ENCODE measurements at regions not wholly inside any gene's neighbourhood (a gene's known extent, or its start where the extent isn't known, plus 50 kb on each side); places are given as distances from the start of the nearest gene placed in this dataset.

GRCh38 chr1:42006093-42006492 lies 87.4 kb upstream of the HIVEP3 start:
- Histone ChIP-seq H3K4me1 (ENCODE audit: control insufficient read depth, insufficient read depth, low read length) (no peaks in the 10 kb centered on the region), H3K27me3 (ENCODE audit: control insufficient read depth, insufficient read depth, low read length) (no peaks in the 10 kb centered on the region), H3K27ac (ENCODE audit: low read depth, low read length) (no peak overlapping the region), H3K4me3 (ENCODE audit: low read depth, low read length) (no peak overlapping the region), H3K9ac (ENCODE audit: low read depth, low read length) (no peak overlapping the region), H3K9me3 (ENCODE audit: control insufficient read depth, insufficient read depth, low read length) (no peaks in the 10 kb centered on the region), H3K36me3 (ENCODE audit: control insufficient read depth, insufficient read depth, low read length) (no peaks in the 10 kb centered on the region)

GRCh38 chr1:42005530-42005929 lies 86.8 kb upstream of the HIVEP3 start:
- no peak overlapping the region for H3K4me3 ChIP-seq (ENCODE audit: low read depth, low read length)
- no peaks in the 10 kb centered on the region for H3K27me3 ChIP-seq (ENCODE audit: control insufficient read depth, insufficient read depth, low read length)
- no peaks in the 10 kb centered on the region for H3K9me3 ChIP-seq (ENCODE audit: control insufficient read depth, insufficient read depth, low read length)
- H3K9ac ChIP-seq (ENCODE audit: low read depth, low read length) = no peak overlapping the region
- no peaks in the 10 kb centered on the region for H3K4me1 ChIP-seq (ENCODE audit: control insufficient read depth, insufficient read depth, low read length)
- no peak overlapping the region for H3K27ac ChIP-seq (ENCODE audit: low read depth, low read length)
- no peaks in the 10 kb centered on the region for H3K36me3 ChIP-seq (ENCODE audit: control insufficient read depth, insufficient read depth, low read length)

DNA sequence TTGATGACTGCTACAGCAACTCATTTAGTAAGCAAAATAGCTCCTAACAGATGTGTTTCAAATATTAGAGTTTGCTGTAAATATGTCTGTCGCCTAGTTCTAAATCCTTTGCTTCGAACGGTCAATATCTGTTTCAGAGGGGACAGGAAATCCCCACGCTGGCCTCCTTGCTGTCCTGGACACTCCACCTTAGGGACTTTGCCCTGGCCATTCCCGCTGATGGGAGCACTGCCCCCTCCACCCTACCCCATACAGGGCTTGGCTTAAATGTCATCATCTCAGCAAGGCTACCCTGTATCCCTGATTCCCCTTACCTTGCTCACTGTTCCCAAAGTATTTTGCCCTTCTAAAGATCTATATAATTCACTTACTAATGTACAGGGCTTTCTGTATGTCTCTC lies 86.1 kb upstream of the HIVEP3 start:
- no peaks in the 10 kb centered on the region for H3K4me1 ChIP-seq (ENCODE audit: control insufficient read depth, insufficient read depth, low read length)
- H3K9me3 ChIP-seq (ENCODE audit: control insufficient read depth, insufficient read depth, low read length) = no peaks in the 10 kb centered on the region
- H3K27ac ChIP-seq (ENCODE audit: low read depth, low read length) = no peak overlapping the region
- H3K27me3 ChIP-seq (ENCODE audit: control insufficient read depth, insufficient read depth, low read length) = no peaks in the 10 kb centered on the region
- no peak overlapping the region for H3K4me3 ChIP-seq (ENCODE audit: low read depth, low read length)
- H3K9ac ChIP-seq (ENCODE audit: low read depth, low read length) = no peak overlapping the region
- no peaks in the 10 kb centered on the region for H3K36me3 ChIP-seq (ENCODE audit: control insufficient read depth, insufficient read depth, low read length)

DNA sequence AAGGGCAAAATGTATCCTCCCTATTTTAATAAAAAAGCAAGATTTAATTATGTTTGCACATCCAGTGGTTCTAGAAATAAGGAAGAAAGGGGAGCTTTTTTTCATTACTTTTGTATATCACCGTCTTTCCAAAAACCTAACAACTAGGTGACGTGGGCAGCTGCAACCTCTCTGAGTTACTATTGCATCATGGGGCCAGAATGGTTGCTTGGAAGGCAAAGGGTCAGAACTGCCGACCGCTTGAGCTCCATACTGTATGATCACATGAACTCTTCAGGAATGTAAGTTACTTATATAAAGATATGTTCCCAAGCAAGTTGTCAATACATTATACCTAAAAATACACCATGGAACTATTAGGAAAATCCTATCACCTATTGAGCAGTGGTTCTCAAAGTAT lies 85.6 kb upstream of the HIVEP3 start:
- no peak overlapping the region for H3K27ac ChIP-seq (ENCODE audit: low read depth, low read length)
- H3K9ac ChIP-seq (ENCODE audit: low read depth, low read length) = no peak overlapping the region
- no peaks in the 10 kb centered on the region for H3K9me3 ChIP-seq (ENCODE audit: control insufficient read depth, insufficient read depth, low read length)
- H3K27me3 ChIP-seq (ENCODE audit: control insufficient read depth, insufficient read depth, low read length) = no peaks in the 10 kb centered on the region
- no peaks in the 10 kb centered on the region for H3K36me3 ChIP-seq (ENCODE audit: control insufficient read depth, insufficient read depth, low read length)
- H3K4me3 ChIP-seq (ENCODE audit: low read depth, low read length) = no peak overlapping the region
- H3K4me1 ChIP-seq (ENCODE audit: control insufficient read depth, insufficient read depth, low read length) = no peaks in the 10 kb centered on the region

- Histone ChIP-seq H3K9ac (ENCODE audit: low read depth, low read length) (no peak overlapping the region), H3K36me3 (ENCODE audit: control insufficient read depth, insufficient read depth, low read length) (no peaks in the 10 kb centered on the region), H3K27me3 (ENCODE audit: control insufficient read depth, insufficient read depth, low read length) (no peaks in the 10 kb centered on the region), H3K4me3 (ENCODE audit: low read depth, low read length) (no peak overlapping the region), H3K4me1 (ENCODE audit: control insufficient read depth, insufficient read depth, low read length) (no peaks in the 10 kb centered on the region), H3K27ac (ENCODE audit: low read depth, low read length) (no peak overlapping the region), H3K9me3 (ENCODE audit: control insufficient read depth, insufficient read depth, low read length) (no peaks in the 10 kb centered on the region)
These were observed 84.7 kb upstream of the HIVEP3 start for GRCh38 chr1:42003433-42003832.

DNA sequence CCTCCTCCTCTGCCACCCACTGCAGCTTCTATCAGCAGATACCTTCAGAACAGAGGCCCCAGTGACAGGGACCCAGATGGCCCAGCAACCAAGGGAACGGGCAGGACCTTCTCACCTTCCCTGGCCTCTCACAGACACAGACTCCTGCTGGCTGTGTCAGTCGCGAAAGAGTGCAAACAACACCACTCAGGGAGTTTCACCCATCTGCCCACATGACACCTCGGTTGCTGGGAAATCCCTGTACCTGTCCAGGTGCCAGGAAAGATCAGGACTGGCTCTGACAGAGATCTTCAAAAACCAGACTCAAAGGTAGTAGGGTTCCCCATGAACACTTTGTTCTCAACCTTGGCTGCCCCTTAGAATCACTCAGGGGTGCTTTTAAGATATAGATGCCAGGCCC lies 83.5 kb upstream of the HIVEP3 start:
- no peaks in the 10 kb centered on the region for H3K4me1 ChIP-seq (ENCODE audit: control insufficient read depth, insufficient read depth, low read length)
- H3K27ac ChIP-seq (ENCODE audit: low read depth, low read length) = no peak overlapping the region
- no peak overlapping the region for H3K9ac ChIP-seq (ENCODE audit: low read depth, low read length)
- H3K36me3 ChIP-seq (ENCODE audit: control insufficient read depth, insufficient read depth, low read length) = no peaks in the 10 kb centered on the region
- no peaks in the 10 kb centered on the region for H3K9me3 ChIP-seq (ENCODE audit: control insufficient read depth, insufficient read depth, low read length)
- no peaks in the 10 kb centered on the region for H3K27me3 ChIP-seq (ENCODE audit: control insufficient read depth, insufficient read depth, low read length)
- H3K4me3 ChIP-seq (ENCODE audit: low read depth, low read length) = no peak overlapping the region

DNA sequence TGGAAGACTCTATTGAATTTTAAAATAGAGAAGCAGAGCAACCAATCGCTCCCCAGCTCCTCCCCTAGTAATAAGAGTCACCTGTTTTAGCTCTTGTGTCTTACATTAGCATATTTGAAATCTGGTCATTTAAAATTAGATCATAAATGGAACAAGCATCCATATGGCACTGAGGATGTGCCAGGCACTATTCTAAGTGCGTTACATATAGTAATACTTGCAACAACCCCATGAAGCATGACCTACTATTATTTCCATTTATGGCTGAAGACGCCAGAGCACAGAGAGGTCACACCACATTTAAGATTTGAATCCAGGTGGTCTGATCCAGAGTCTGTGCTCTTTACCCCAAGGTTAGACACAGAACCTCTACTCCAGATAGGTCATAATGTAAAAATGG lies 82.0 kb upstream of the HIVEP3 start:
- Histone ChIP-seq H3K4me1 (ENCODE audit: control insufficient read depth, insufficient read depth, low read length) (no peaks in the 10 kb centered on the region), H3K27me3 (ENCODE audit: control insufficient read depth, insufficient read depth, low read length) (no peaks in the 10 kb centered on the region), H3K9ac (ENCODE audit: low read depth, low read length) (no peak overlapping the region), H3K27ac (ENCODE audit: low read depth, low read length) (no peak overlapping the region), H3K36me3 (ENCODE audit: control insufficient read depth, insufficient read depth, low read length) (no peaks in the 10 kb centered on the region), H3K9me3 (ENCODE audit: control insufficient read depth, insufficient read depth, low read length) (no peaks in the 10 kb centered on the region), H3K4me3 (ENCODE audit: low read depth, low read length) (no peak overlapping the region)

DNA sequence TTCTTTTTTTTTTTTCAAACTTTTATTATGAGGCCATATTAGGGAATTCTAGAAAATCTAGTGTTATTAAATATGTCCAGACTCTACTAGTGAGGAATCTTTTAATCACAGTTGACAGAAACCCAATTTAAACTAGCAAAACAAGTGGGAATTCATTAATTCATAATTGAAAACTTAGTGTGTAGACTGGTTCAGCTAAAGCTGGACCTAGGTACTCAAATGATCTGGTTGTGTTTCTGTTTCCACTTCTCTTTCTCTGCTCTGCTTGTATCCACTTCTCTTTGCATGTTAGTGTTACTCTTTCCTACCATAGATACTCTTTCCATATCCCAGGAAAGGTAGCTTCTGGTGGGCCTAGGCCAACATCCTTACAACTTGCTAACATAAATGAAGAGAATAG lies 81.2 kb upstream of the HIVEP3 start:
- Histone ChIP-seq H3K9ac (ENCODE audit: low read depth, low read length) (no peak overlapping the region), H3K27ac (ENCODE audit: low read depth, low read length) (no peak overlapping the region), H3K36me3 (ENCODE audit: control insufficient read depth, insufficient read depth, low read length) (no peaks in the 10 kb centered on the region), H3K27me3 (ENCODE audit: control insufficient read depth, insufficient read depth, low read length) (no peaks in the 10 kb centered on the region), H3K9me3 (ENCODE audit: control insufficient read depth, insufficient read depth, low read length) (no peaks in the 10 kb centered on the region), H3K4me3 (ENCODE audit: low read depth, low read length) (no peak overlapping the region), H3K4me1 (ENCODE audit: control insufficient read depth, insufficient read depth, low read length) (no peaks in the 10 kb centered on the region)

DNA sequence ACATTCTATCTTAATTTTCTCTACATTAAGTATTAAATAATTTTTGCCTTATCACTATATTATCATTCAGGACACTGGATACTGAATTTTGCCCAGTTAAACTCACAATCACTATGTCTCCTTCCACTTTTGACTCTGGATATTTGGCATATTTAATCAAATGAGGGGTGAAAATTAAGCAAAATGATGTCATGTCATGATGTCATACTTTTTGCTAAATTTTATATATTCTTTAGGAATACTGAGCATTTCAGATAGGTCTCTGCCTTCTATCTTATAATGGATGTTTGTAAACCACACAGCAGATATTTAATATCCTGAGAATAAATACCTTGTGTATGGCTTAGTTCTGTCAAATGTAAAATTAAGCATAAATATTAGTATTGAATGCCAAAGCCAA lies 79.5 kb upstream of the HIVEP3 start:
- Histone ChIP-seq H3K9ac (ENCODE audit: low read depth, low read length) (no peak overlapping the region), H3K4me3 (ENCODE audit: low read depth, low read length) (no peak overlapping the region), H3K27ac (ENCODE audit: low read depth, low read length) (no peak overlapping the region), H3K9me3 (ENCODE audit: control insufficient read depth, insufficient read depth, low read length) (no peaks in the 10 kb centered on the region), H3K36me3 (ENCODE audit: control insufficient read depth, insufficient read depth, low read length) (no peaks in the 10 kb centered on the region), H3K27me3 (ENCODE audit: control insufficient read depth, insufficient read depth, low read length) (no peaks in the 10 kb centered on the region), H3K4me1 (ENCODE audit: control insufficient read depth, insufficient read depth, low read length) (no peaks in the 10 kb centered on the region)

DNA sequence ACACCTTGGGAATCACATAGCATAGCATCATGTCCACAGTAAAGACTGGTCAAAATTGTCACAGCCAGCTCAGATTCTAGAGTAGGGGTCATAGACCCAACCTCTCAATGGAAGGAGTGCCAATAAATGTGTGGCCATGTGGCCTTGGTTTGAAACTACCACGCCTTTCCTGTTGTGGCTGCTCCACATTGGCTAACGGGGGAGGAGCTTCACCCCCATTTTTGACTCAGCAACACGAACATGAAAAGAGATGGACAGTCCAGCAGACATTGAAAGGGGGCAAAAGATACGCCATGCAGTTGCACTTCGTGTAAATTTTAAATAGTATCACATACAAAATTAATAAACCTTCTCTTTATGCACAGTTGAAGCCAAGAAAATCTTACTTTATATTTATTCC lies 78.4 kb upstream of the HIVEP3 start:
- H3K27me3 ChIP-seq (ENCODE audit: control insufficient read depth, insufficient read depth, low read length) = no peaks in the 10 kb centered on the region
- H3K9ac ChIP-seq (ENCODE audit: low read depth, low read length) = no peak overlapping the region
- no peaks in the 10 kb centered on the region for H3K4me1 ChIP-seq (ENCODE audit: control insufficient read depth, insufficient read depth, low read length)
- no peaks in the 10 kb centered on the region for H3K9me3 ChIP-seq (ENCODE audit: control insufficient read depth, insufficient read depth, low read length)
- H3K27ac ChIP-seq (ENCODE audit: low read depth, low read length) = no peak overlapping the region
- H3K36me3 ChIP-seq (ENCODE audit: control insufficient read depth, insufficient read depth, low read length) = no peaks in the 10 kb centered on the region
- no peak overlapping the region for H3K4me3 ChIP-seq (ENCODE audit: low read depth, low read length)

DNA sequence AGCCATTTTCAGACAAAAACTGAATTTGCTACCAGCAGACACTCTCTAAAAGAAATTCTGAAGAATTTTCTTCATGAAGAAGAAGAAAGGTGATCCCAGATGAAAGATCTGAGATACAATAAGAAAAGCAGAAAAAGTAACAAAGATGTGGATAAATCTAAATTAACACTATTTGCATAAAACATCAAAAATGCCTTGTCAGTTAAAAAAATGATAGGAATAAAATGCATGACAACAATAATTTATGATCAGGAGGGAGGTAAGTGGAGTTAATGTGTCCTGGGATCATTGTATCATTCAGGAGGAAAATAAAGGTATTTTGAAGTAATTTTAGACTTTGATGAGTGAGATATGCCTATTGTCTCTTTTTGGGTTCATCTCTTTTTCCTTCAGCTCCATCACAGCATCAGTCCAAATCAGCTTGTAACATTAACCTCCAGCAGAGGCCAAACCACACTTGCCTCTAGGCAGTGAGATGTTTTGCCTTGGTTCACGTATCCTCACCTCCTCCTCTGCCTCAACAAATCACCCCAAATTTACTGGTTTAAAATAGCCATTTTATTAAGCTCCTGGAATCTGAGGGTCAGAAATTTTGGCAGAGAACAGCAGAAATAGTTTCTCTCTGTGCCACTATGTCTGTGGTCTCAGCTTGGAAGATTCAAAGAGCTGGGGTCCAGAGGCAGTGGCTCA lies 76.9 kb upstream of the HIVEP3 start:
- Histone ChIP-seq H3K36me3 (ENCODE audit: control insufficient read depth, insufficient read depth, low read length) (no peaks in the 10 kb centered on the region), H3K9me3 (ENCODE audit: control insufficient read depth, insufficient read depth, low read length) (no peaks in the 10 kb centered on the region), H3K4me1 (ENCODE audit: control insufficient read depth, insufficient read depth, low read length) (no peaks in the 10 kb centered on the region), H3K27ac (ENCODE audit: low read depth, low read length) (no peak overlapping the region), H3K27me3 (ENCODE audit: control insufficient read depth, insufficient read depth, low read length) (no peaks in the 10 kb centered on the region), H3K4me3 (ENCODE audit: low read depth, low read length) (no peak overlapping the region), H3K9ac (ENCODE audit: low read depth, low read length) (no peak overlapping the region)

Data from HUES48 (cell line).